ENCODE measurements at regions not wholly inside any gene's neighbourhood (a gene's known extent, or its start where the extent isn't known, plus 50 kb on each side); places are given as distances from the start of the nearest gene placed in this dataset.
A peak's percentile ranks its signal among the peaks of the same experiment; 100 is the strongest.

GRCh38 chr9:126218359-126219125, 108.1 kb upstream of the MVB12B start:
- ATAC-seq (no peak), DNase-seq (ENCODE audit: low spot score) (peak; percentile 25)
- peaks cover 3% of the 10 kb centered on the region for H3K9me3 Mint-ChIP-seq
- H3K36me3 Mint-ChIP-seq: no peaks in the 10 kb centered on the region
- no peak overlapping the region for H3K27ac Mint-ChIP-seq
- peaks cover 45 to 71% of the 10 kb centered on the region in 2 donors for H3K27me3 Mint-ChIP-seq
- no peaks in the 10 kb centered on the region for H3K4me1 Mint-ChIP-seq (ENCODE audit: low read depth in 2 of 2)
- H3K4me3 Mint-ChIP-seq: no peak overlapping the region

GRCh38 chr9:126219166-126219565, 107.5 kb upstream of the MVB12B start:
- ATAC-seq (peak in 1 of 2 donors; percentile 26), DNase-seq (ENCODE audit: low spot score) (no peak)
- Mint-ChIP-seq H3K9me3 (peaks cover 2% of the 10 kb centered on the region), H3K4me1 (ENCODE audit: low read depth in 2 of 2) (no peaks in the 10 kb centered on the region), H3K27me3 (peaks cover 48 to 74% of the 10 kb centered on the region in 2 donors), H3K36me3 (no peaks in the 10 kb centered on the region), H3K4me3 (no peak overlapping the region), H3K27ac (no peak overlapping the region)

- no peaks in the 10 kb centered on the region for H3K36me3 Mint-ChIP-seq
- no peak overlapping the region for H3K4me3 Mint-ChIP-seq
- H3K4me1 Mint-ChIP-seq (ENCODE audit: low read depth in 2 of 2): no peaks in the 10 kb centered on the region
- H3K27me3 Mint-ChIP-seq: peaks cover 51 to 74% of the 10 kb centered on the region in 2 donors
- no peak for DNase-seq (ENCODE audit: low spot score)
- H3K27ac Mint-ChIP-seq: no peak overlapping the region
- peak in 1 of 2 donors; percentile 21 for ATAC-seq
- no peaks in the 10 kb centered on the region for H3K9me3 Mint-ChIP-seq
Measured at GRCh38 chr9:126219648-126220063, 107.0 kb upstream of the MVB12B start.

- Mint-ChIP-seq H3K4me1 (ENCODE audit: low read depth in 2 of 2) (no peaks in the 10 kb centered on the region), H3K9me3 (no peaks in the 10 kb centered on the region), H3K4me3 (no peak overlapping the region), H3K36me3 (no peaks in the 10 kb centered on the region), H3K27ac (no peak overlapping the region), H3K27me3 (peaks cover 42 to 64% of the 10 kb centered on the region in 2 donors)
- DNase-seq (ENCODE audit: low spot score) (no peak), ATAC-seq (no peak)
Measured at GRCh38 chr9:126221480-126221879, 105.1 kb upstream of the MVB12B start.

- Mint-ChIP-seq H3K27ac (no peak overlapping the region), H3K36me3 (no peaks in the 10 kb centered on the region), H3K27me3 (peaks cover 48 to 71% of the 10 kb centered on the region in 2 donors), H3K4me1 (ENCODE audit: low read depth in 2 of 2) (no peaks in the 10 kb centered on the region), H3K9me3 (no peaks in the 10 kb centered on the region), H3K4me3 (no peak overlapping the region)
- ATAC-seq: no peak
- no peak for DNase-seq (ENCODE audit: low spot score)
Measured at GRCh38 chr9:126222363-126222834, 104.2 kb upstream of the MVB12B start.

- Mint-ChIP-seq H3K9me3 (no peaks in the 10 kb centered on the region), H3K27ac (no peak overlapping the region), H3K4me1 (ENCODE audit: low read depth in 2 of 2) (no peaks in the 10 kb centered on the region), H3K36me3 (no peaks in the 10 kb centered on the region), H3K4me3 (no peak overlapping the region), H3K27me3 (peaks cover 48 to 71% of the 10 kb centered on the region in 2 donors)
- no peak for ATAC-seq
- DNase-seq (ENCODE audit: low spot score): no peak
Measured at GRCh38 chr9:126222835-126223431, 103.7 kb upstream of the MVB12B start.

- Mint-ChIP-seq H3K27ac (no peak overlapping the region), H3K4me1 (ENCODE audit: low read depth in 2 of 2) (peaks cover 2 to 6% of the 10 kb centered on the region in 2 donors), H3K36me3 (no peaks in the 10 kb centered on the region), H3K9me3 (no peaks in the 10 kb centered on the region), H3K4me3 (no peak overlapping the region), H3K27me3 (peaks cover 41 to 62% of the 10 kb centered on the region in 2 donors)
- DNase-seq (ENCODE audit: low spot score): no peak
- ATAC-seq: no peak
Measured at GRCh38 chr9:126223798-126224531, 102.7 kb upstream of the MVB12B start.

GRCh38 chr9:126225611-126226609, 100.7 kb upstream of the MVB12B start:
- Mint-ChIP-seq H3K36me3 (no peaks in the 10 kb centered on the region), H3K4me3 (no peak overlapping the region), H3K4me1 (ENCODE audit: low read depth in 2 of 2) (peaks cover 2 to 6% of the 10 kb centered on the region in 2 donors), H3K27ac (no peak overlapping the region), H3K9me3 (no peaks in the 10 kb centered on the region), H3K27me3 (peaks cover 36 to 52% of the 10 kb centered on the region in 2 donors)
- DNase-seq (ENCODE audit: low spot score) (no peak), ATAC-seq (no peak)

GRCh38 chr9:126226991-126227936, 99.4 kb upstream of the MVB12B start:
- no peak overlapping the region for H3K4me3 Mint-ChIP-seq
- ATAC-seq (no peak), DNase-seq (ENCODE audit: low spot score) (no peak)
- H3K36me3 Mint-ChIP-seq: no peaks in the 10 kb centered on the region
- H3K27me3 Mint-ChIP-seq: peaks cover 30 to 38% of the 10 kb centered on the region in 2 donors
- no peak overlapping the region for H3K27ac Mint-ChIP-seq
- H3K9me3 Mint-ChIP-seq: no peaks in the 10 kb centered on the region
- H3K4me1 Mint-ChIP-seq (ENCODE audit: low read depth in 2 of 2): peaks cover 2 to 6% of the 10 kb centered on the region in 2 donors

- Mint-ChIP-seq H3K4me3 (no peak overlapping the region), H3K27me3 (peaks cover 29 to 38% of the 10 kb centered on the region in 2 donors), H3K27ac (no peak overlapping the region), H3K4me1 (ENCODE audit: low read depth in 2 of 2) (peaks cover 2 to 6% of the 10 kb centered on the region in 2 donors), H3K36me3 (no peaks in the 10 kb centered on the region), H3K9me3 (no peaks in the 10 kb centered on the region)
- no peak for DNase-seq (ENCODE audit: low spot score)
- ATAC-seq: no peak
Measured at GRCh38 chr9:126228111-126228780, 98.4 kb upstream of the MVB12B start.

- H3K9me3 Mint-ChIP-seq: no peaks in the 10 kb centered on the region
- peak; percentile 70 to 79 for ATAC-seq
- H3K27me3 Mint-ChIP-seq: peaks cover 26 to 34% of the 10 kb centered on the region in 2 donors
- H3K4me3 Mint-ChIP-seq: no peak overlapping the region
- no peak for DNase-seq (ENCODE audit: low spot score)
- no peaks in the 10 kb centered on the region for H3K36me3 Mint-ChIP-seq
- H3K27ac Mint-ChIP-seq: no peak overlapping the region
- H3K4me1 Mint-ChIP-seq (ENCODE audit: low read depth in 2 of 2): peaks cover 2 to 6% of the 10 kb centered on the region in 2 donors
Measured at GRCh38 chr9:126228781-126229444, 97.7 kb upstream of the MVB12B start.

All from natural killer cell treated with Interleukin-12 subunit alpha and Interleukin-12 subunit beta and Interleukin-15 and Interleukin-18, amount 100 ng/mL, for 72 hours (primary cell).